H1 (cell line): ENCODE measurements at regions not wholly inside any gene's neighbourhood (a gene's known extent, or its start where the extent isn't known, plus 50 kb on each side); places are given as distances from the start of the nearest gene placed in this dataset.

Source experiments
- CTCF ChIA-PET: fragments of 300-600 bp; sonication (Branson Sonifier 250); formaldehyde crosslinking; loops from one replicate; lab custom pipeline; 2021; ENCODE audit not compliant: partially characterized antibody; lab: Charles Lee
- POLR2A ChIA-PET: fragments of 300-600 bp; sonication (Branson Sonifier 250); formaldehyde crosslinking; loops from one replicate; lab custom pipeline; 2021; ENCODE audit warnings: inconsistent platforms; ENCODE audit not compliant: partially characterized antibody; lab: Charles Lee
- DNase-seq, 2 experiments: peaks; one replicate each; pipeline versions ENCODE4 v3.0.0 to v3.0.0-alpha.2; 2010 to 2022; ENCODE audit warnings: low spot score in 2 of 2, low read depth in 1 of 2, mixed read lengths in 1 of 2
- FAIRE-seq: peaks from 2 replicates; lab custom pipeline; 2011; peaks lifted over from hg19 to GRCh38; lab: Jason Lieb, UNC
- H2AFZ ChIP-seq: 2 replicates; pipeline ENCODE4 v1.8.1; 2012; ENCODE audit warnings: low read length, inconsistent platforms
- H2AK5ac ChIP-seq: 2 replicates; pipeline ENCODE4 v1.6.1; 2013; ENCODE audit warnings: low read depth, low read length
- H2BK120ac ChIP-seq: replicated peaks from 2 replicates; pipeline ENCODE3; 2013; ENCODE audit warnings: low read depth, low read length, inconsistent platforms
- H2BK12ac ChIP-seq: 2 replicates; pipeline ENCODE4 v1.6.1; 2013; ENCODE audit warnings: low read depth, low read length
- H2BK15ac ChIP-seq: 2 replicates; pipeline ENCODE4 v1.6.1; 2013; ENCODE audit warnings: low read length
- H2BK20ac ChIP-seq: 2 replicates; pipeline ENCODE4 v1.6.1; 2013; ENCODE audit warnings: low read length
- H2BK5ac ChIP-seq: 2 replicates; pipeline ENCODE4 v1.6.1; 2013; ENCODE audit warnings: low read depth, low read length
- H3K14ac ChIP-seq: 2 replicates; pipeline ENCODE4 v1.6.1; 2013; ENCODE audit warnings: inconsistent platforms; ENCODE audit not compliant: insufficient read length
- H3K18ac ChIP-seq: 2 replicates; pipeline ENCODE4 v1.6.1; 2013; ENCODE audit warnings: low read length; ENCODE audit errors: extremely low read depth
- H3K23ac ChIP-seq: 2 replicates; pipeline ENCODE4 v1.6.1; 2013; ENCODE audit warnings: inconsistent platforms; ENCODE audit not compliant: insufficient read length
- H3K23me2 ChIP-seq: 2 replicates; pipeline ENCODE4 v1.6.1; 2013; ENCODE audit warnings: low read depth, low read length
- H3K27ac ChIP-seq: 2 replicates; pipeline ENCODE4 v1.6.1; 2011; ENCODE audit warnings: low read depth, low read length, inconsistent platforms
- H3K27me3 ChIP-seq, 4 experiments: replicated peaks in 1 of 4; 1 replicate in 1 of 4; 2 replicates in 3 of 4; pipeline versions ENCODE4 v1.6.1 to v1.8.1; 2011 to 2013; ENCODE audit warnings: low read length in 3 of 4, mild to moderate bottlenecking in 3 of 4, inconsistent platforms in 2 of 4, mixed read lengths in 2 of 4, moderate library complexity in 1 of 4; ENCODE audit not compliant: control insufficient read depth in 3 of 4, insufficient read depth in 3 of 4; ENCODE audit errors: extremely low read depth in 1 of 4
- H3K36me3 ChIP-seq, 4 experiments: 2 replicates each; pipeline versions ENCODE4 v1.6.1 to v1.8.1; 2011 to 2013; ENCODE audit warnings: mild to moderate bottlenecking in 4 of 4, low read length in 3 of 4, moderate library complexity in 2 of 4, control low read depth in 1 of 4, inconsistent platforms in 1 of 4; ENCODE audit not compliant: insufficient read depth in 4 of 4, control insufficient read depth in 2 of 4
- H3K4ac ChIP-seq: replicated peaks from 2 replicates; pipeline ENCODE3; 2013; ENCODE audit warnings: low read length, low read depth, mixed read lengths, inconsistent platforms; ENCODE audit not compliant: insufficient read length
- H3K4me1 ChIP-seq, 4 experiments: replicated peaks in 1 of 4; 1 replicate in 1 of 4; 2 replicates in 3 of 4; pipeline versions ENCODE4 v1.6.1 to v1.8.1; 2011 to 2013; ENCODE audit warnings: low read length in 3 of 4, inconsistent platforms in 2 of 4, mixed read lengths in 1 of 4; ENCODE audit not compliant: insufficient read depth in 4 of 4, control insufficient read depth in 3 of 4
- H3K4me2 ChIP-seq, 2 experiments: 2 replicates each; pipeline versions ENCODE4 v1.6.1 to v1.8.1; 2011 to 2013; ENCODE audit warnings: low read depth in 2 of 2, low read length in 2 of 2, control low read depth in 1 of 2, inconsistent platforms in 1 of 2, mild to moderate bottlenecking in 1 of 2; ENCODE audit not compliant: insufficient read depth in 1 of 2
- H3K4me3 ChIP-seq, 4 experiments: fragments of 200-600, 300-600 bp in 1 of 4; sonication (generic), shearing (Covaris generic), sonication (Bioruptor Twin) in 1 of 4; 2 replicates each; pipeline versions ENCODE4 v1.5.1 to v1.8.1; 2011 to 2016; ENCODE audit warnings: low read length in 4 of 4, low read depth in 3 of 4, control low read depth in 2 of 4, inconsistent platforms in 2 of 4, mild to moderate bottlenecking in 2 of 4, mixed read lengths in 1 of 4, moderate library complexity in 1 of 4; ENCODE audit not compliant: insufficient read depth in 2 of 4; ENCODE audit errors: extremely low read depth in 1 of 4
- H3K56ac ChIP-seq: replicated peaks from 2 replicates; pipeline ENCODE3; 2013; ENCODE audit warnings: low read depth, mild to moderate bottlenecking, mixed read lengths, low read length, inconsistent platforms; ENCODE audit not compliant: insufficient read length
- H3K79me1 ChIP-seq: 2 replicates; pipeline ENCODE4 v1.6.1; 2013; ENCODE audit warnings: low read depth, low read length, control low read depth
- H3K79me2 ChIP-seq, 2 experiments: 2 replicates each; pipeline versions ENCODE4 v1.6.1 to v1.8.1; 2012 to 2013; ENCODE audit warnings: low read length in 2 of 2, mild to moderate bottlenecking in 2 of 2, inconsistent platforms in 1 of 2; ENCODE audit not compliant: insufficient read depth in 2 of 2, control insufficient read depth in 1 of 2
- H3K9ac ChIP-seq, 4 experiments: replicated peaks in 1 of 4; 1 replicate in 1 of 4; 2 replicates in 3 of 4; pipeline versions ENCODE4 v1.6.1 to v1.8.1; 2011 to 2013; ENCODE audit warnings: low read depth in 3 of 4, low read length in 3 of 4, control low read depth in 2 of 4, mild to moderate bottlenecking in 2 of 4, moderate library complexity in 2 of 4, inconsistent platforms in 1 of 4; ENCODE audit errors: extremely low read depth in 1 of 4
- H3K9me3 ChIP-seq, 2 experiments: 2 replicates each; pipeline versions ENCODE4 v1.6.1 to v1.8.1; 2012 to 2013; ENCODE audit warnings: mild to moderate bottlenecking in 2 of 2, moderate library complexity in 2 of 2, control low read depth in 1 of 2, inconsistent platforms in 1 of 2, low read depth in 1 of 2, low read length in 1 of 2, mixed read lengths in 1 of 2; ENCODE audit not compliant: insufficient read depth in 2 of 2
- H4K20me1 ChIP-seq, 2 experiments: replicated peaks in 1 of 2; 2 replicates each; pipeline versions ENCODE3 to v1.8.1; 2011 to 2013; ENCODE audit warnings: inconsistent platforms in 2 of 2, low read length in 2 of 2, mild to moderate bottlenecking in 1 of 2; ENCODE audit not compliant: insufficient read depth in 2 of 2, control insufficient read depth in 1 of 2
- H4K5ac ChIP-seq: 2 replicates; pipeline ENCODE4 v1.6.1; 2013; ENCODE audit warnings: low read length, low read depth, mixed read lengths, inconsistent platforms; ENCODE audit not compliant: insufficient read length
- H4K8ac ChIP-seq: 2 replicates; pipeline ENCODE4 v1.8.0; 2013; ENCODE audit warnings: mild to moderate bottlenecking, moderate library complexity, low read length, inconsistent platforms; ENCODE audit not compliant: insufficient read depth; ENCODE audit errors: extremely low read depth
- H4K91ac ChIP-seq: replicated peaks from 2 replicates; pipeline ENCODE3; 2013; ENCODE audit warnings: low read length, mixed read lengths, inconsistent platforms; ENCODE audit not compliant: insufficient read length
- RAD21 ChIP-seq, 2 experiments: IDR thresholded peaks in 1 of 2; conservative IDR thresholded peaks in 1 of 2; 2 replicates each; pipeline ENCODE4 v1.6.1; 2011; ENCODE audit warnings: low read depth in 2 of 2, low read length in 2 of 2, improper control_type of control experiment in 1 of 2, inconsistent platforms in 1 of 2, mild to moderate bottlenecking in 1 of 2, moderate library complexity in 1 of 2
- TAF7 ChIP-seq: optimal IDR thresholded peaks from 2 replicates; pipeline ENCODE3; 2011; ENCODE audit warnings: low read depth, mild to moderate bottlenecking, inconsistent platforms, low read length, moderate library complexity, borderline replicate concordance
- WGBS, 2 experiments: shearing (Covaris generic) in 1 of 2; methylation state at CpG; one replicate each; pipeline versions ENCODE4 v1.1.6 to v1.1.7; 2013 to 2015; ENCODE audit warnings: low lambda C conversion rate in 2 of 2, mixed read lengths in 2 of 2, inconsistent platforms in 1 of 2, low coverage in 1 of 2, missing lambda C conversion rate in 1 of 2; ENCODE audit not compliant: insufficient replicate concordance in 2 of 2, insufficient coverage in 1 of 2, insufficient read length in 1 of 2; ENCODE audit errors: extremely low coverage in 1 of 2, missing lambda C conversion rate in 1 of 2; 5-methylcytosine and 5-hydroxymethylcytosine counted together
- TF ChIP-seq, protein P1 (sequence below), 3 experiments: IDR thresholded peaks; 1 replicate in 2 of 3; 2 replicates in 1 of 3; pipeline versions ENCODE4 v1.5.1 to v1.6.1; 2011; ENCODE audit warnings: low read length in 3 of 3, mild to moderate bottlenecking in 3 of 3, inconsistent platforms in 2 of 3, low read depth in 1 of 3, moderate library complexity in 1 of 3; ENCODE audit not compliant: insufficient read depth in 1 of 3; ENCODE audit errors: control extremely low read depth in 1 of 3

GRCh38 chr11:127471662-127472061, 471.1 kb upstream of the KIRREL3 start:
- Histone ChIP-seq H3K79me1 (no peaks in the 10 kb centered on the region), H2BK120ac (no peak overlapping the region), H4K8ac (no peak overlapping the region), H2BK20ac (no peak overlapping the region), H4K20me1 (no peaks in the 10 kb centered on the region), H3K4ac (no peak overlapping the region), H3K4me3 (no peak overlapping the region), H3K56ac (no peak overlapping the region), H2BK5ac (no peak overlapping the region), H3K23me2 (no peaks in the 10 kb centered on the region), H2BK15ac (no peak overlapping the region), H3K9ac (no peak overlapping the region), H4K5ac (no peak overlapping the region), H3K18ac (no peak overlapping the region), H3K23ac (no peak overlapping the region), H4K91ac (no peak overlapping the region), H3K4me2 (no peak overlapping the region), H3K27me3 (no peaks in the 10 kb centered on the region), H3K79me2 (no peaks in the 10 kb centered on the region), H3K4me1 (no peaks in the 10 kb centered on the region), H2BK12ac (no peak overlapping the region), H3K27ac (no peak overlapping the region), H2AK5ac (no peak overlapping the region), H3K14ac (no peak overlapping the region), H3K9me3 (no peaks in the 10 kb centered on the region), H3K36me3 (no peaks in the 10 kb centered on the region), H2AFZ (no peak overlapping the region)
- POLR2A ChIA-PET = no interaction called here
- TF ChIP-seq RAD21 (IDR thresholded peaks at IDR 0.05 in 1 of 2, conservative IDR thresholded peaks at IDR 0.05 in 1 of 2; ENCODE audit: low read depth in 2 of 2, low read length in 2 of 2) = peak; percentile 19 to 27; a peak in 1 of 4 replicates
- TF ChIP-seq TAF7 = no peak
- TF ChIP-seq, protein P1, sequence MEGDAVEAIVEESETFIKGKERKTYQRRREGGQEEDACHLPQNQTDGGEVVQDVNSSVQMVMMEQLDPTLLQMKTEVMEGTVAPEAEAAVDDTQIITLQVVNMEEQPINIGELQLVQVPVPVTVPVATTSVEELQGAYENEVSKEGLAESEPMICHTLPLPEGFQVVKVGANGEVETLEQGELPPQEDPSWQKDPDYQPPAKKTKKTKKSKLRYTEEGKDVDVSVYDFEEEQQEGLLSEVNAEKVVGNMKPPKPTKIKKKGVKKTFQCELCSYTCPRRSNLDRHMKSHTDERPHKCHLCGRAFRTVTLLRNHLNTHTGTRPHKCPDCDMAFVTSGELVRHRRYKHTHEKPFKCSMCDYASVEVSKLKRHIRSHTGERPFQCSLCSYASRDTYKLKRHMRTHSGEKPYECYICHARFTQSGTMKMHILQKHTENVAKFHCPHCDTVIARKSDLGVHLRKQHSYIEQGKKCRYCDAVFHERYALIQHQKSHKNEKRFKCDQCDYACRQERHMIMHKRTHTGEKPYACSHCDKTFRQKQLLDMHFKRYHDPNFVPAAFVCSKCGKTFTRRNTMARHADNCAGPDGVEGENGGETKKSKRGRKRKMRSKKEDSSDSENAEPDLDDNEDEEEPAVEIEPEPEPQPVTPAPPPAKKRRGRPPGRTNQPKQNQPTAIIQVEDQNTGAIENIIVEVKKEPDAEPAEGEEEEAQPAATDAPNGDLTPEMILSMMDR (IDR thresholded peaks at IDR 0.05; ENCODE audit: control extremely low read depth in 1 of 3, insufficient read depth in 1 of 3, low read depth in 1 of 3, low read length in 3 of 3) = peak in 2 of 3 experiments; percentile 18 to 41; a peak in 2 of 4 replicates
- WGBS, 2 experiments = 80% methylated on average over 3 of the region's 3 CpGs; no CpG with 5 or more reads in 1 of the 2 experiments
- DNase-seq (no peak), FAIRE-seq (no peak)
- CTCF ChIA-PET = interaction anchor here (0.6 to 3.5 kb wide), 34 partner anchors 8 to 1589 kb away, joined by 3 to 18 read pairs (median 3); no protein-coding TSS in a partner anchor
